ENCODE measurements at regions not wholly inside any gene's neighbourhood (a gene's known extent, or its start where the extent isn't known, plus 50 kb on each side); places are given as distances from the start of the nearest gene placed in this dataset.

DNA sequence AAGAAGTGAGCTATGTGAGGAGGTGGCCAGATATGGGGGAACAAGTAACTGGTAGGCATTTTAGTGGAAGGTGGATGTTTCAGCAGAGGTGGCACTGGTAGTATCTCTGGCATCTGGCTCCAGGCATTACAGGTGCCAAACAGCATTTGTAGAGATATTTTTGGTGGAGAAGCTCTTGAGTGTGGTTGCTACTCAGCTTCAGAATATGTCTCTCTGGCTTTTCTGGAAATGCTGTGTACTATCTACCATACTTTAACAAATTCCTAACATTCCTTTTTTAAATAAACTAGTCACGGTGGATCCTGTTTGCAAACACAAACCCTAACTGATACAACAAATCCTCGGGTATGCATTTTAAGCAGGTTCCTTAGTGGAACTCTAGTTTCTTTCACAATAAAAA, 128.0 kb downstream of the BARX2 start (continued):
- TF ChIP-seq ESRRA (IDR thresholded peaks at IDR 0.05; ENCODE audit: low read length): no peak

DNA sequence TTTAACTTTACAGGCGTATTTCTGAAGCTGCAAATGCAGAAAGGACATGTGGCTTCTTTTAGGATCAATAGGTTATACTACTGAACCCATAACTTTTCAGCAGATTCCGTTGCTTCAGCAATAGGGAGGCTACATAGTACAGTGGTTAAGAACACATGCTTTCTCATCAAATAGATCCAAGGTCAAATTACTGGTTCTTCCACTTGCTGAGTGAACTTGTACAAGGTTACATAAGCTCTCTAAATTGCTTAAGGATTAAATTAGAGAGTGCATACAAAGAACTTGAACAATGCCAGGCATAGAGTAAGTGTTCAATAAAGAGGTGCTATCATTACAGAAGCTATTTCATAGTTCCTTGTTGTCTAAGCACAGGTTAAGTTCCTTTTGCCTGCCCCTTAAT, 129.6 kb downstream of the BARX2 start:
- Histone ChIP-seq H3K4me2 (ENCODE audit: control insufficient read depth, insufficient read depth) (no peak overlapping the region), H3K4me1 (ENCODE audit: control insufficient read depth, insufficient read depth, low read length) (no peaks in the 10 kb centered on the region), H3K4me3 (no peak overlapping the region), H2AFZ (ENCODE audit: control insufficient read depth, low read depth, low read length) (no peak overlapping the region), H3K27me3 (replicated peaks in 1 of 2; ENCODE audit: control insufficient read depth in 2 of 2, insufficient read depth in 2 of 2, low read length in 1 of 2) (no peaks in the 10 kb centered on the region), H3K36me3 (ENCODE audit: control insufficient read depth in 2 of 2, insufficient read depth in 2 of 2, low read length in 1 of 2) (no peaks in the 10 kb centered on the region), H3K27ac (ENCODE audit: control insufficient read depth, insufficient read depth) (no peak overlapping the region), H4K20me1 (ENCODE audit: control insufficient read depth, insufficient read depth) (no peaks in the 10 kb centered on the region), H3K9me3 (replicated peaks; ENCODE audit: control insufficient read depth, insufficient read depth, low read length) (no peaks in the 10 kb centered on the region), H3K79me2 (ENCODE audit: control insufficient read depth, insufficient read depth, low read length) (no peaks in the 10 kb centered on the region), H3K9ac (ENCODE audit: control insufficient read depth, insufficient read depth, low read length) (no peak overlapping the region)
- ChIA-PET POLR2A (no interaction called here), SMC1A (ENCODE audit: uncharacterized antibody, unreplicated experiment) (no interaction called here), RAD21 (ENCODE audit: unreplicated experiment) (no interaction called here), CTCF (no interaction called here)
- FAIRE-seq (no peak), ATAC-seq (no peak), DNase-seq (ENCODE audit: low read depth, low spot score) (no peak)
- in situ Hi-C loops (cut with MboI): no loop called here
- BruUV-seq (replicated peaks): no TSS peak
- TF ChIP-seq, protein P1, sequence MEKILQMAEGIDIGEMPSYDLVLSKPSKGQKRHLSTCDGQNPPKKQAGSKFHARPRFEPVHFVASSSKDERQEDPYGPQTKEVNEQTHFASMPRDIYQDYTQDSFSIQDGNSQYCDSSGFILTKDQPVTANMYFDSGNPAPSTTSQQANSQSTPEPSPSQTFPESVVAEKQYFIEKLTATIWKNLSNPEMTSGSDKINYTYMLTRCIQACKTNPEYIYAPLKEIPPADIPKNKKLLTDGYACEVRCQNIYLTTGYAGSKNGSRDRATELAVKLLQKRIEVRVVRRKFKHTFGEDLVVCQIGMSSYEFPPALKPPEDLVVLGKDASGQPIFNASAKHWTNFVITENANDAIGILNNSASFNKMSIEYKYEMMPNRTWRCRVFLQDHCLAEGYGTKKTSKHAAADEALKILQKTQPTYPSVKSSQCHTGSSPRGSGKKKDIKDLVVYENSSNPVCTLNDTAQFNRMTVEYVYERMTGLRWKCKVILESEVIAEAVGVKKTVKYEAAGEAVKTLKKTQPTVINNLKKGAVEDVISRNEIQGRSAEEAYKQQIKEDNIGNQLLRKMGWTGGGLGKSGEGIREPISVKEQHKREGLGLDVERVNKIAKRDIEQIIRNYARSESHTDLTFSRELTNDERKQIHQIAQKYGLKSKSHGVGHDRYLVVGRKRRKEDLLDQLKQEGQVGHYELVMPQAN (conservative IDR thresholded peaks at IDR 0.05): no peak
- intact Hi-C loops (cut with micrococcal nuclease; ENCODE audit: unreplicated experiment): no loop called here
- WGBS (ENCODE audit: insufficient coverage, insufficient replicate concordance, low lambda C conversion rate, missing lambda C conversion rate): 3% methylated on average over 2 of the region's 2 CpGs

DNA sequence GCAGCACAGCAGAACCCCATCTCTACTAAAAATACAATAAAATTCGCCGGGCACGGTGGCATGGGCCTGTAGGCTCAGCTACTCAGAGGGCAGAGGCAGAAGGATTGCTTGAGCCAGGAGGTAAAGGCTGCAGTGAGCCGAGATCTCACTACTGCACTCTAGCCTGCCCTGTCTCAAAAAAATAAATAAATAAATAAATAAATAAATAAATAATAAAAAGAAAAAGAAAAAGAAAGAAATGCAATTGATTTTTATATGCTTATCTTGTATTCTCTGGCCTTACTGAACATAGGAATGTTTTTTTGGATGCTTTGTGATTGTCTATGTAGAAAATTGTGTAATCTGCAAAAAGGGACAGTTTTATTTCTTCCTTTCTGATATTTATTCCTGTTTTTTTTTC, 132.5 kb downstream of the BARX2 start:
- BruUV-seq (replicated peaks): no TSS peak
- Histone ChIP-seq H3K36me3 (ENCODE audit: control insufficient read depth in 2 of 2, insufficient read depth in 2 of 2, low read length in 1 of 2) (no peaks in the 10 kb centered on the region), H3K9me3 (replicated peaks; ENCODE audit: control insufficient read depth, insufficient read depth, low read length) (no peaks in the 10 kb centered on the region), H3K4me3 (no peak overlapping the region), H3K79me2 (ENCODE audit: control insufficient read depth, insufficient read depth, low read length) (no peaks in the 10 kb centered on the region), H3K4me2 (ENCODE audit: control insufficient read depth, insufficient read depth) (no peak overlapping the region), H3K9ac (ENCODE audit: control insufficient read depth, insufficient read depth, low read length) (no peak overlapping the region), H3K27ac (ENCODE audit: control insufficient read depth, insufficient read depth) (no peak overlapping the region), H2AFZ (ENCODE audit: control insufficient read depth, low read depth, low read length) (no peak overlapping the region), H4K20me1 (ENCODE audit: control insufficient read depth, insufficient read depth) (no peaks in the 10 kb centered on the region), H3K27me3 (replicated peaks in 1 of 2; ENCODE audit: control insufficient read depth in 2 of 2, insufficient read depth in 2 of 2, low read length in 1 of 2) (no peaks in the 10 kb centered on the region), H3K4me1 (ENCODE audit: control insufficient read depth, insufficient read depth, low read length) (no peaks in the 10 kb centered on the region)
- in situ Hi-C loops (cut with MboI): no loop called here
- no peak for TF ChIP-seq NRF1 (conservative IDR thresholded peaks at IDR 0.05; ENCODE audit: low read depth, low read length)
- TF ChIP-seq, protein P2, sequence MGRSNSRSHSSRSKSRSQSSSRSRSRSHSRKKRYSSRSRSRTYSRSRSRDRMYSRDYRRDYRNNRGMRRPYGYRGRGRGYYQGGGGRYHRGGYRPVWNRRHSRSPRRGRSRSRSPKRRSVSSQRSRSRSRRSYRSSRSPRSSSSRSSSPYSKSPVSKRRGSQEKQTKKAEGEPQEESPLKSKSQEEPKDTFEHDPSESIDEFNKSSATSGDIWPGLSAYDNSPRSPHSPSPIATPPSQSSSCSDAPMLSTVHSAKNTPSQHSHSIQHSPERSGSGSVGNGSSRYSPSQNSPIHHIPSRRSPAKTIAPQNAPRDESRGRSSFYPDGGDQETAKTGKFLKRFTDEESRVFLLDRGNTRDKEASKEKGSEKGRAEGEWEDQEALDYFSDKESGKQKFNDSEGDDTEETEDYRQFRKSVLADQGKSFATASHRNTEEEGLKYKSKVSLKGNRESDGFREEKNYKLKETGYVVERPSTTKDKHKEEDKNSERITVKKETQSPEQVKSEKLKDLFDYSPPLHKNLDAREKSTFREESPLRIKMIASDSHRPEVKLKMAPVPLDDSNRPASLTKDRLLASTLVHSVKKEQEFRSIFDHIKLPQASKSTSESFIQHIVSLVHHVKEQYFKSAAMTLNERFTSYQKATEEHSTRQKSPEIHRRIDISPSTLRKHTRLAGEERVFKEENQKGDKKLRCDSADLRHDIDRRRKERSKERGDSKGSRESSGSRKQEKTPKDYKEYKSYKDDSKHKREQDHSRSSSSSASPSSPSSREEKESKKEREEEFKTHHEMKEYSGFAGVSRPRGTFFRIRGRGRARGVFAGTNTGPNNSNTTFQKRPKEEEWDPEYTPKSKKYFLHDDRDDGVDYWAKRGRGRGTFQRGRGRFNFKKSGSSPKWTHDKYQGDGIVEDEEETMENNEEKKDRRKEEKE (IDR thresholded peaks at IDR 0.05): no peak
- TF ChIP-seq EED (IDR thresholded peaks at IDR 0.05; ENCODE audit: low read depth): no peak
- no peak for TF ChIP-seq NFIC (IDR thresholded peaks at IDR 0.05; ENCODE audit: low read depth, low read length)
- SMC1A ChIA-PET (ENCODE audit: uncharacterized antibody, unreplicated experiment): no interaction called here
- WGBS (ENCODE audit: insufficient coverage, insufficient replicate concordance, low lambda C conversion rate, missing lambda C conversion rate): 48% methylated on average over 4 of the region's 4 CpGs
- RAD21 ChIA-PET (ENCODE audit: unreplicated experiment): no interaction called here
- CTCF ChIA-PET: no interaction called here
- POLR2A ChIA-PET: no interaction called here
- DNase-seq (ENCODE audit: low read depth, low spot score) (no peak), ATAC-seq (no peak), FAIRE-seq (no peak)
- intact Hi-C loops (cut with micrococcal nuclease; ENCODE audit: unreplicated experiment): no loop called here
